Mammary epithelial cell (primary cell): ENCODE measurements at regions not wholly inside any gene's neighbourhood (a gene's known extent, or its start where the extent isn't known, plus 50 kb on each side); places are given as distances from the start of the nearest gene placed in this dataset.

Experiments
- EZH2 ChIP-seq: IDR thresholded peaks from 2 replicates; pipeline ENCODE4 v1.6.1; 2012; ENCODE audit warnings: low read length, inconsistent platforms, borderline replicate concordance
- TF ChIP-seq, protein P1 (sequence below), 2 donors: IDR thresholded peaks in 1 of 2; conservative IDR thresholded peaks in 1 of 2; 2 replicates each; pipeline ENCODE4 v1.5.1; 2011 to 2012; ENCODE audit warnings: inconsistent platforms in 2 of 2, low read length in 2 of 2, mild to moderate bottlenecking in 2 of 2, control low read depth in 1 of 2, low read depth in 1 of 2; ENCODE audit not compliant: insufficient read depth in 1 of 2; ENCODE audit errors: extremely low read depth in 1 of 2

DNA sequence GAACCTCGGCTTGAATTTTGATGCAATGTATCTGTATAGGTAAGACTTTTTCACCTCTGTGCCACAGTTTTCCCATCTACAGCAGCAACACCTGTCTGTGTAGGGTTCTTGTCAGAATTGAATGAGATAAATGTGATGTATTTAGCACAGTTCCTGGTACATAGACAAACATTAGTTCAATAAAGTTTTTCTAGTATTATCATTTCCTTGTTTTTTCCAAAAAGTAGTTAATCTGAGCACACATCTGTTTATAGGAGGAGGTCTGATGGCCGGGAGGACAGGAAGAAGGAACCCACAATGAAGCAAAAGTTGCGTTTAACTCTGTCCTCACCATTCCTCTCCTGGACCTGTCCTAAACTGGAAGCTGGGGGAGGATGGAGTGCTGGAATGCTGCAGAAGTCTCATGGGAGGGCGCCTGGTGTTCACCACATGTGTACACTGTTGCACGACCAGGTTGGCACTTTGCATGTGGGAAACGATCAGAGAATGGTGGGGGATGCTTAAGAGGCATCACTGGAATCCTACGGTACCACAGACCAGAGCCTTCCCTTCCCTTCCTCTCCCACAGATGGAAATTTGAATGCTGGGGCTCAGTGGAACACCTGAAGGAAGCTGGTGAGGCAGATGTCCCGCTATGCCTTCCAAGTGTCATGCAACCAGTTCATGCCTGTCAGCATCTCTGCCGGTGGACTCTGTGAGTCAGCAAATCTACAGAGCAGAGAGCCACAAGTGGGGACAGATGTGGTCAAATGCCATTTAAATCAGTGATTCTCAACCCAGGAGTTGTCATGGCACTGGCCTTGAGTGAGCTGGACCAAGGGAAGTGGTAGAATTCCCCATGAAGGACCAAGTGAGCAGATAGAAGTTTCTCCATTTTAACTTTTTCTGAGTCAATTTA lies 315.6 kb downstream of the DLEU7 start:
- TF ChIP-seq, protein P1, sequence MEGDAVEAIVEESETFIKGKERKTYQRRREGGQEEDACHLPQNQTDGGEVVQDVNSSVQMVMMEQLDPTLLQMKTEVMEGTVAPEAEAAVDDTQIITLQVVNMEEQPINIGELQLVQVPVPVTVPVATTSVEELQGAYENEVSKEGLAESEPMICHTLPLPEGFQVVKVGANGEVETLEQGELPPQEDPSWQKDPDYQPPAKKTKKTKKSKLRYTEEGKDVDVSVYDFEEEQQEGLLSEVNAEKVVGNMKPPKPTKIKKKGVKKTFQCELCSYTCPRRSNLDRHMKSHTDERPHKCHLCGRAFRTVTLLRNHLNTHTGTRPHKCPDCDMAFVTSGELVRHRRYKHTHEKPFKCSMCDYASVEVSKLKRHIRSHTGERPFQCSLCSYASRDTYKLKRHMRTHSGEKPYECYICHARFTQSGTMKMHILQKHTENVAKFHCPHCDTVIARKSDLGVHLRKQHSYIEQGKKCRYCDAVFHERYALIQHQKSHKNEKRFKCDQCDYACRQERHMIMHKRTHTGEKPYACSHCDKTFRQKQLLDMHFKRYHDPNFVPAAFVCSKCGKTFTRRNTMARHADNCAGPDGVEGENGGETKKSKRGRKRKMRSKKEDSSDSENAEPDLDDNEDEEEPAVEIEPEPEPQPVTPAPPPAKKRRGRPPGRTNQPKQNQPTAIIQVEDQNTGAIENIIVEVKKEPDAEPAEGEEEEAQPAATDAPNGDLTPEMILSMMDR (conservative IDR thresholded peaks at IDR 0.05 in 1 of 2, IDR thresholded peaks at IDR 0.05 in 1 of 2; ENCODE audit: extremely low read depth in 1 of 2, insufficient read depth in 1 of 2, low read depth in 1 of 2, low read length in 2 of 2): no peak
- no peak for TF ChIP-seq EZH2
